PFSK-1 (cell line): ENCODE measurements at regions not wholly inside any gene's neighbourhood (a gene's known extent, or its start where the extent isn't known, plus 50 kb on each side); places are given as distances from the start of the nearest gene placed in this dataset.

ENCODE experiments used
- FOXP2 ChIP-seq: optimal IDR thresholded peaks from 2 replicates; pipeline ENCODE3; 2011; ENCODE audit warnings: borderline replicate concordance, control low read depth, inconsistent platforms; ENCODE audit not compliant: insufficient read depth; ENCODE audit errors: extremely low read length, extremely low read depth
- POLR2AphosphoS5 ChIP-seq: IDR thresholded peaks from 2 replicates; pipeline ENCODE4 v1.6.1; 2012; ENCODE audit warnings: low read depth, mild to moderate bottlenecking, control low read depth, low read length, moderate library complexity
- REST ChIP-seq, 2 experiments: IDR thresholded peaks; 2 replicates each; pipeline versions ENCODE4 v1.6.1 to v1.8.0; 2011 to 2012; ENCODE audit warnings: low read depth in 2 of 2, low read length in 2 of 2, control low read depth in 1 of 2, inconsistent platforms in 1 of 2, mild to moderate bottlenecking in 1 of 2, moderate library complexity in 1 of 2; ENCODE audit not compliant: insufficient read depth in 1 of 2
- SIN3A ChIP-seq: IDR thresholded peaks from 2 replicates; pipeline ENCODE4 v1.6.1; 2012; ENCODE audit warnings: mild to moderate bottlenecking, low read length, moderate library complexity, borderline replicate concordance; ENCODE audit not compliant: insufficient read depth
- TAF1 ChIP-seq: IDR thresholded peaks from 2 replicates; pipeline ENCODE4 v1.6.1; 2012; ENCODE audit warnings: low read length, control low read depth, borderline replicate concordance; ENCODE audit not compliant: insufficient read depth

GRCh38 chr1:185463011-185463410 is 146.0 kb upstream of the IVNS1ABP start:
- TF ChIP-seq REST (IDR thresholded peaks at IDR 0.05; ENCODE audit: insufficient read depth in 1 of 2, low read depth in 2 of 2, low read length in 2 of 2) (no peak), POLR2AphosphoS5 (no peak), TAF1 (no peak), FOXP2 (no peak), SIN3A (no peak)
